ENCODE measurements at regions not wholly inside any gene's neighbourhood (a gene's known extent, or its start where the extent isn't known, plus 50 kb on each side); places are given as distances from the start of the nearest gene placed in this dataset.
A peak's percentile ranks its signal among the peaks of the same experiment; 100 is the strongest.

- DNase-seq (ENCODE audit: low spot score) = peak; percentile 43
Measured at GRCh38 chr12:105705765-105706164, 375.3 kb downstream of the C12orf75 start.

DNA sequence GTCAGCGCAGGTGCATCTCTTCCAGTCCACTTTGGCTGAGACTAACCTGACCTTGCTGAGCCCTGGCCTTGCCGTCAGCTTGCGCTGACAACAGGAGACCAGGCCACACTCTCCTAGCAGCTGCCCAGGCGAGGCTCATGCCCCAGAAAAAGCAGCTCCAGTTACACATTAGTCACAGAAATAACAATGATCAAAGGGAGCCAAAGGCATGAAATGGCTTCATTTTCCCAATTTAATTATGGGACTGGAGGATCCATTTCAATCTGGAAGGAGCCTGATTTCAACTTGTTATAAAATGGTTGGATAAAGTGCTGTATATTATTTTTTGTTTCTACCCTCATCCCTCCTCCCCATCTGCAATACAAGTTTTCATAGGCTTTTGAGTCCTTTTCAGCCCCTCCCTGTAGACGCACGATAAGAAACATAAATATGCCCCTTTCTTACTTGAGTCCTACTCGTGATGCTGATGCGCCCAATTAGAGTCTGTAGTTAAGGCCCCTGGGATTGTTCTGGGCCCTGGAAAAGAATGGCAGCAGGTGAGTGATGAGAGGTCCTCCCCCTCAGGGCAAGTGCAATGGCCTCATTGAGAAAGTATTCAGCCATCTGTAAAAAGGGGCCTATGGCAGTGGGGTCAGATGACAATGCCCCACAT is 376.0 kb downstream of the C12orf75 start:
- peak; percentile 15 for DNase-seq (ENCODE audit: low spot score)

DNA sequence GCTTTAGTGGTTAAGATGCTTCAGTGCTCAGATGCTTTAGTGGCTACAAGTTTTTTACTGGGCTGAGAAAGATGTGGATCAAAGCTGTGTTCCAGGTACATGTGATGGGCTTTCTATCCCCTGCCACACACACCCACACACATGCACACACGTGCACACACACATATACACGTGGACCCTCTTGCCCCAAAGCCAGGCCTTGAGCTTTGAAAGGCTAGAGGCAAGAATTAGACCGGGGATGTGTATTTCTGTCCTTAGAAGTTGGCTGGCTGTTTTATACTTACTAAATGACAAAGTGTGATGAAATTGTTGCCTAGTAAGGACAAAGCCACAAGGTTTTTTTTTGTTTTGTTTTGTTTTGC is 376.5 kb downstream of the C12orf75 start:
- no peak for DNase-seq (ENCODE audit: low spot score)

GRCh38 chr12:105713606-105714305 is 383.3 kb downstream of the C12orf75 start:
- no peak for DNase-seq (ENCODE audit: low spot score)

DNA sequence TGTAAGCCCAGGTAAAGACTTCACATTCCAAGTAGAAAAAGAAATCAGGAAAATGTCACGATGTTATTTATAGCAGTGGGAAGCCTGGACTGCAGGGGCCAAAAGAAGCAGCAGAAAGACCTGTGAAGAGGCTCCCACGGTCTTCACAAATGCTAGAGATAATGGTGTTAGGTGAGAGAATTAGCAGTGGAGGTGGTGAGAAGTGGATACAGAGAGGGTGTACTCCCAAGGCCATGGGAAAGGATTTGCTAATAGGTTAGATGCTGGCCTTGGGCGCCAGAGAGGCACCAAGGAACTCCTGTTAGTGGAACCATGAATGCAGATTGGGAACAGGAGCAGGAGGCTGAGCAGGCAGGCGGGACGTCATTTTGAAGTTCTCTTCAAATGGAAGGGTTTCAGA is 386.1 kb downstream of the C12orf75 start:
- DNase-seq (ENCODE audit: low spot score) = no peak

DNA sequence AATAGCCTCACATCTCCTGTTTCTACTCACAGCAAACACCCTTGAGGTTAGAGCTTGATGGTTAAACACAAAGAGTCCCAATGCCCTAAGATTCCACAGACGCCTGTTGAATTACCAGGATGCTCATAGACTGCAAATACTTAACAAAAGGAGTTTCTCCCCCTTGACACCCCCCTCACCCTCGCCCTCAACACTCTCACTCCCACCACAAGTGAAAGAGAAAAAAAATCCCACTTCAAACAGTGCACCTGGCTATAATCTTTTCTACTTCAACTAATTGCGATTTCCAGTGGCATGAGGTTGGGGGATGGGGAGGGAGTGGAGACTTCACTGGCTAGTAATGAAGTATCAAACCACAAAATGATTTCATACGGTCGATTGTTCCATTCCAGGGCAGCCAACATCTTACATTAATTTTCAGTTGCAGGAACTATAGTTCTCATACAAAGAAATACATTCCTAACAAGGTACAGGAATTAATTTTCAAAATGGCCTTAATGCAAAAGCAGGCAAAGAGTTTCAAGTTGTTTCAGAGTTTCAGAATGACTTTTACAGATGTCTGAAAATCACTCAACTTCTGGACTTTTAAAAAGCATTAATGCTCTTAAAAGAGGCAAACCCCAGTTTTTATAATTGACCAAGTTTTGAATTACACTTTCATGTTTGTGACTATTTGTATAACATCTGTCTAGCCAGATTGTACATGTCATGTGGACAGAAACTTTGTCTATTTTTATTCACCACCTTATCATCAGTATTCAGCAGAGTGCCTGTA is 390.7 kb downstream of the C12orf75 start:
- DNase-seq (ENCODE audit: low spot score) = no peak

- DNase-seq (ENCODE audit: low spot score) = no peak
Measured at GRCh38 chr12:105721891-105722290, 391.4 kb downstream of the C12orf75 start.

GRCh38 chr12:105723066-105723465 is 392.6 kb downstream of the C12orf75 start:
- no peak for DNase-seq (ENCODE audit: low spot score)

DNA sequence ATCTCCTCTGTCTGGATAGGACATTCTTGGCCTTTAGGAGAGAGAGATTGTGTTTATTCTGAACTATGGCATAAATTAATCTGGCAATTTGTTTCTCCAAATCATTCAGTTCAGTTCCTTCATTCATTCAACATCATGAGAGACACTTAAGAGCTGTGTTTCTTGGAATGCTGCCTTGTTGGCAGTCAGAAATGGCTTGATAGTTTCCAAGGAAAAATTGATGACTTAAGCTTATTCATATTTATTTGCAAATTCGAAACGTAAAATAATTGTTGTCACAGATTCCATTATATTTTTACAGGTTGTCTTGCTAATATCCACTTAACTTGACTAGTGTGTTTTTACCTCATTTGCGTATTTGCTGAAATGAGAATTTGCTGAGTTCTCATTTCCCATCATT is 393.0 kb downstream of the C12orf75 start:
- no peak for DNase-seq (ENCODE audit: low spot score)

DNA sequence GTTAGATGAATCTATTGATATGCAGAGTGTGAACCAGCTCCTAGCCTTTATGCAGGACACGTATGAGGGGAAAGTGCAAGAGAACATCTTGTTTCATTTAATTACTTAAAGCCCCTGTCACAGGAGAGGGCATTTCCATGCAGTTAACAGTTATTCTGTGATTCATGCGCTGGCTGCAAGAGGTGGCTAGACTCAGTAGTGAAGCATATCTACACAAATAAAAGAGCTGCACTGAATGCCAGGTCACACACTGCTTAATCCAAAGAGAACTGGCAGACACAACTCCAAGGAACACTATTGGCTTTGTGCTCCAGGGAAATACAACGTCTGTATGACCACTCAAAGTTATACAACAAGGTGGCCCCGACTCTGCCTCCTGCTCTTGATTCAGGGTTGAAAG is 394.1 kb downstream of the C12orf75 start:
- DNase-seq (ENCODE audit: low spot score) = no peak

DNA sequence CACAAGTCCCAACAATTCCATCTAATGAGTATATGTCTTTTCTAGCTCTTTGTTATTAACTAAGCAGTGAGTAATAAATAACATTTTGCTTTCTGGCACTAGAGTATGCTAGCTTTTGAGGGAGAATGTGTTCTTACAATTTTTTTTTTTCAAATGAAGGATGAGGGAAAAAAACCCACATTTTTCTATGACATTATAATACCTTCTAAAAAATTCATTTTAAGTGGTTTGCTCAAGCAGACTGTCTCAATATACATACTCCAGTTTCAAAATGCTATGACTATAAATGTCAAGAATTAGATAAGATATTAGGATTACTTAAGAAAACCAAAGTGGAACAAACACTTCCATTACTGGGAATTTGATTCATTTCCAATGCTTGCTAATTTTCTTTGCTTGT is 394.6 kb downstream of the C12orf75 start:
- no peak for DNase-seq (ENCODE audit: low spot score)

- DNase-seq (ENCODE audit: low spot score) = no peak
Measured at GRCh38 chr12:105729181-105729771, 398.8 kb downstream of the C12orf75 start.

GRCh38 chr12:105729926-105730325 is 399.4 kb downstream of the C12orf75 start:
- DNase-seq (ENCODE audit: low spot score) = no peak

DNA sequence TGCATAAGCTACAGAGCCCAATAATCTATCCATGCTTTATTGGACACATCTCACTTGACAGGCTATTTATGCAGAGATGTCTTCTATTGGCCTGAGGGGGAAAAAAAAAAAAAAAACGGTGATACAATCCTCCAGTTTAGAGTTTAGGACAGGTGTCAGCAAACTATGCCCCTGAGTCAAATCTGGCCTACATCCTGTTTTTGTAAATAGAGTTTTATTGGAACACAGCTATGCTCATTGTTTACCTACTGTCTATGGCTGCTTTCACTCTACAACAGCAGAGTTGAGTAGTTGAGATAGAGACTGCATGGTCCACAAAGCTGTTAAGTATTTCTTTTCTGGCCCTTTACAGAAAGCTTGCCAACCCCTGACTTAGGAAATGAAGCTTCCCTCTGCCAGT is 403.1 kb downstream of the C12orf75 start:
- DNase-seq (ENCODE audit: low spot score) = no peak

DNA sequence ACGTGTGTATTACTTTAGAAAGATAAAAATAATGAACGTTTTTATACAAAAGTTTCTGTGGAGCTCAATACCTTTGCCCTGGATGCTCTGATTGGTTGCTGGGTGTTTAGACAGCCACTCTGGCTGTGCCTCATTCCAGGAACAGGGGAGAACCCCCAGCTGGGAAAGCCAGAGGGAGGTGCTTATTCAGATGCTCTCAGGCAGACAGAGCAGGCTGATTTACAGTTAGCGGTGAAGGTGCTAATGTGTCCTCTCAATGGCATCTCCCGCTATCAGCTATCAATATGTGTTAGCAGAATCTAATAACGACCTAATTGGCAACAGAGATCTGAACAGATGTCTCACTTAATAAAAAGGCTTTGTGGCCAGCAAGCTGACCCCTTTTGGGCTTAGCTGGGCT is 402.3 kb downstream of the NUAK1 start:
- no peak for DNase-seq (ENCODE audit: low spot score)

- no peak for DNase-seq (ENCODE audit: low spot score)
Measured at GRCh38 chr12:105738051-105738450, 400.7 kb downstream of the NUAK1 start.

DNA sequence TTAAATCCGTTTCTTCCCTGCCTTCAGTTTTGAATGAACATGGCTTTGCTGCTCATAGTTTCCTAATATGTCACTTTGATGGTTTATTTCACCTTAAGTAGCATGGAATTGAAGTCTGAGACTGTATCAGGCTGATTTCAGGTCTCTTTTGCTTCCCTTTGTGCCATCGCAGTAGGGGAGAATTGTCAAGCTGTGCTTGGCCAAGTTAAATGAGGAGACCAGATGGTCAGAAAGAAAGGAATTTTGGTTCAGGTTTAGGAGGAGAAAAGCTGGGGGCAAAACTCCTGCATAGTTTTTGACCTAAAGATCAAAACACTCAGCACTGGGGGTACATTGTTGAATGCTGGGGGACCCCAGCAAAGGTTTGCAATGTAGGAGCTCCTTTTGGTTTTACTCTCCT is 398.4 kb downstream of the NUAK1 start:
- DNase-seq (ENCODE audit: low spot score) = no peak

DNA sequence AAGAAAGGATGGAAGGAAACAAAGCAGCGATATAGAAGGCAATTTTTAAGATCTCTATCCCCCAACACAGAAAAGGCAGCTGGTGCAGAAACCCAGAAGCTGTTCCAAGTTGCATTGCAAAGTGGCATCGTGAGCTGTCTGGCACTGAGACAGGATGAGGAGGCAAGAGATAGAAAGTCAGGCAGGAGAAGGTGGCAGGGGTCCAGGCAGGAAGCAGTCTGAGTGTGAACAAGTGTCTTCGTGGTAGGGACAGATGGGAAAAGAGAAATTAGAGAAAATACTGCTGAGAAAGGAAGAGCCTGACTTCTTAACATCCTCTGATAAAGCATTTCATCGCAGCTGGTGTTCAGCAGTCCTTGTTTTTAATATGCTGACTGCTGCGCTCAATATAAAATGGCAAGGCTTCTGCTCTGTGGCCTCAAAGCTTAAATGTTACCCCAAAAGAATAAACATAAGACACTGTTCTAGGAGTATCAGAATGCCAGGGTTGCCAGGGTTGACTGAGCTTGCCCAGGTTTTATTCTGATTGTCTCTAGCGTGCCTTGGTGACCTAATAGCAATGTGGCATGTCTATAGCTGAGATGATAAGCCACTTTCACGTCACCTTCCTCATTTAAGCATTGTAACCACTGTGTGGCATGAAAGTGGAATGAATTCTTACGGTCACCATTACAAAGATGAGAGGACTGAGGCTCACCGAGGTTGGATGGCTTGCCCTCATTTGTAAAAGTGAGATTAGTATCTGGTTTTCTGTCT is 397.6 kb downstream of the NUAK1 start:
- peak; percentile 54 for DNase-seq (ENCODE audit: low spot score)

GRCh38 chr12:105741786-105742566 is 396.8 kb downstream of the NUAK1 start:
- DNase-seq (ENCODE audit: low spot score) = peak; percentile 91

GRCh38 chr12:105742567-105742874 is 396.2 kb downstream of the NUAK1 start:
- DNase-seq (ENCODE audit: low spot score) = no peak

DNA sequence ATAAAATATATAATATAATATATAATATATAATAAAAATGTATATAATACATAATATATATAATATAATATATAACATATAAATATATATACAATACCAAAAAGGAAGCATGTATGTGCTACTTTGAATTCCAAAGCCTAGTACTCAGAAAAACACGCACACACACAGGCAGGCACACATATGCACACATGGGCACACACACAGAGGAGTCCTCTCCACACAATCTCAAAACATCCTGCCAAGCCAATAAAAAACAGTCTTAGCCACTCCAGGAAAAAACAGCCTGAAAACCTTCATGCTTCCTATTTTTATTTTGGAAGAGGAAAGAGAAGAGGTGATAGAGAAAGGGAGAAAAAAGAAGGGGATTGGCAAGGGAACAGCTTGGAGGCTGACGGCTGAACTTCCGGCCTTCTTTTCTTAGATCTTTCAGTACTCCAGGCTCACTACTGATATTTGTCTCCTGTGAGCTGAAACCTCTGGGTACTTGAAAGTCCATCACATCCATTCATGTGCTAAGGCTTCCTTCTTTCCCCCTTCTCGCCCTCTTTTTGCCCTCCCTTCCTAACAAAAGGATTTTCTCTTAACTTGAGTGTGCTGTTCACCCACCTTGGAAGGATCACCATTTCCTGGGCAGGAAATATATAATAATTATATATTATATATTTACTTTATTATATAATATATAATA is 394.2 kb downstream of the NUAK1 start:
- DNase-seq (ENCODE audit: low spot score) = no peak
